Upper lobe of right lung (tissue), 1 donor: ENCODE measurements at regions not wholly inside any gene's neighbourhood (a gene's known extent, or its start where the extent isn't known, plus 50 kb on each side); places are given as distances from the start of the nearest gene placed in this dataset.

Source experiments
- ATAC-seq: fragments of 200-7000 bp; cut with Tn5 transposase; one replicate; pipeline ENCODE4 v1.9.1; 2020; ENCODE audit warnings: mild to moderate bottlenecking, moderate library complexity
- DNase-seq: peaks from one replicate; pipeline ENCODE4 v3.0.0-alpha.2; 2020
- H3K27ac ChIP-seq: fragments of 200-600 bp; one replicate; pipeline ENCODE4 v1.8.0; 2022
- H3K27me3 ChIP-seq: fragments of 200-600 bp; one replicate; pipeline ENCODE4 v1.8.0; 2022; ENCODE audit warnings: mild to moderate bottlenecking
- H3K36me3 ChIP-seq: fragments of 200-600 bp; one replicate; pipeline ENCODE4 v1.8.0; 2022
- H3K4me1 ChIP-seq: fragments of 200-600 bp; one replicate; pipeline ENCODE4 v1.8.0; 2022
- H3K4me3 ChIP-seq: fragments of 200-600 bp; one replicate; pipeline ENCODE4 v1.8.0; 2022; ENCODE audit warnings: mild to moderate bottlenecking
- H3K9me3 ChIP-seq: fragments of 200-600 bp; one replicate; pipeline ENCODE4 v1.8.0; 2022
- intact Hi-C: fragments of 100-400 bp; cut with DNase I; formaldehyde crosslinking; loops from one replicate; pipeline ENCODE4 v1.11.0; 2022
- TF ChIP-seq, protein P1 (sequence below): fragments of 200-600 bp; IDR thresholded peaks from one replicate; pipeline ENCODE4 v1.8.0; 2022; ENCODE audit warnings: antibody characterized with exemption
- donor health status: DM: no; HTN: yes; CAD: no; lungs with severe emphysema.

DNA sequence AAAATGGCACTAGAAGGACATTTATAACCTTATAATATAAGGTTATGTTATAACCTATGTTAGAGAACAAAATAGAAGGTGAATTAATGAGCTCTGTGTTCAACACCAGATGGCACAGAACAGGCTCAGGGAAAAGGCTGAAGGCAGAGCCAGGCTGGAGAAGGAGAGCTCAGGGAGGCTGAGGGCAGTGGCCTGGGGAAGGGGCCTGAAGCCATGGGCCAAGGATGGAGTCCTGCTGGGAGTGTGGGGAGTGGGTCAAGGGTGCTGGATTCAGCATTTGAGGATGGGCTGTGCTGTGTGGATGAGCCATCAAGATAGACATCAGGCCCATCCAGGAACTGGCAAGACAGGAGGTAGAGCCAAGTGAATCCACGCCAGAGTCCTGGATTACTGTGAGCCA is 218.8 kb downstream of the ZNF248 start:
- H3K4me3 ChIP-seq, result no peak overlapping the region
- intact Hi-C loops, result no loop called here
- H3K27me3 ChIP-seq, result no peaks in the 10 kb centered on the region
- no peak overlapping the region for H3K27ac ChIP-seq
- H3K36me3 ChIP-seq, result no peaks in the 10 kb centered on the region
- TF ChIP-seq, protein P1, sequence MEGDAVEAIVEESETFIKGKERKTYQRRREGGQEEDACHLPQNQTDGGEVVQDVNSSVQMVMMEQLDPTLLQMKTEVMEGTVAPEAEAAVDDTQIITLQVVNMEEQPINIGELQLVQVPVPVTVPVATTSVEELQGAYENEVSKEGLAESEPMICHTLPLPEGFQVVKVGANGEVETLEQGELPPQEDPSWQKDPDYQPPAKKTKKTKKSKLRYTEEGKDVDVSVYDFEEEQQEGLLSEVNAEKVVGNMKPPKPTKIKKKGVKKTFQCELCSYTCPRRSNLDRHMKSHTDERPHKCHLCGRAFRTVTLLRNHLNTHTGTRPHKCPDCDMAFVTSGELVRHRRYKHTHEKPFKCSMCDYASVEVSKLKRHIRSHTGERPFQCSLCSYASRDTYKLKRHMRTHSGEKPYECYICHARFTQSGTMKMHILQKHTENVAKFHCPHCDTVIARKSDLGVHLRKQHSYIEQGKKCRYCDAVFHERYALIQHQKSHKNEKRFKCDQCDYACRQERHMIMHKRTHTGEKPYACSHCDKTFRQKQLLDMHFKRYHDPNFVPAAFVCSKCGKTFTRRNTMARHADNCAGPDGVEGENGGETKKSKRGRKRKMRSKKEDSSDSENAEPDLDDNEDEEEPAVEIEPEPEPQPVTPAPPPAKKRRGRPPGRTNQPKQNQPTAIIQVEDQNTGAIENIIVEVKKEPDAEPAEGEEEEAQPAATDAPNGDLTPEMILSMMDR, result no peak
- DNase-seq, result no peak
- no peaks in the 10 kb centered on the region for H3K4me1 ChIP-seq
- peaks cover 4% of the 10 kb centered on the region for H3K9me3 ChIP-seq
- no peak for ATAC-seq

GRCh38 chr10:37634351-37634880 is 223.0 kb downstream of the ZNF248 start:
- Histone ChIP-seq H3K4me3 (no peak overlapping the region), H3K27ac (no peak overlapping the region), H3K36me3 (no peaks in the 10 kb centered on the region), H3K9me3 (peaks cover 4% of the 10 kb centered on the region), H3K27me3 (no peaks in the 10 kb centered on the region), H3K4me1 (no peaks in the 10 kb centered on the region)
- ATAC-seq, result peak; percentile 31
- no peak for DNase-seq
- intact Hi-C loops, result no loop called here
- TF ChIP-seq, protein P1, result no peak

DNA sequence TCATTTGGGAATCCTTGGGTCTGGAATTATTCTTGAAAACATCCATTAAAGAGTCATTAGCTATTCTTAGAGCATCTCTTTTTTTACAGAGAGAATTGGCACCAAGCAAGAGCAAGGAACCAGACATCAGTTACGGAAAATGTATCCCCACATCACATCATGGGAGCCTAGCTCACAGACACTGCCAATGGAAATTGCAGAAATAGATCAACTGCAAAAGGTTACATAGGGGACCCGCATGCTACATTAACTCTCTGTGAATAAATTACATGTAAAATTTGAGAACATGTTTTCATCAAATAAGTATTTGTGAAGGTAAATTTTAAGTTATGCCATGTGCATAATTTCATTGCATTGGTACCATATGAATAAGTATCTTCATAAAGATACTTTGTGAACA is 224.8 kb downstream of the ZNF248 start:
- intact Hi-C loops, result no loop called here
- Histone ChIP-seq H3K27ac (no peak overlapping the region), H3K4me3 (no peak overlapping the region), H3K4me1 (no peaks in the 10 kb centered on the region), H3K27me3 (no peaks in the 10 kb centered on the region), H3K9me3 (peaks cover 4% of the 10 kb centered on the region), H3K36me3 (no peaks in the 10 kb centered on the region)
- DNase-seq, result no peak
- ATAC-seq, result no peak
- TF ChIP-seq, protein P1, result no peak

DNA sequence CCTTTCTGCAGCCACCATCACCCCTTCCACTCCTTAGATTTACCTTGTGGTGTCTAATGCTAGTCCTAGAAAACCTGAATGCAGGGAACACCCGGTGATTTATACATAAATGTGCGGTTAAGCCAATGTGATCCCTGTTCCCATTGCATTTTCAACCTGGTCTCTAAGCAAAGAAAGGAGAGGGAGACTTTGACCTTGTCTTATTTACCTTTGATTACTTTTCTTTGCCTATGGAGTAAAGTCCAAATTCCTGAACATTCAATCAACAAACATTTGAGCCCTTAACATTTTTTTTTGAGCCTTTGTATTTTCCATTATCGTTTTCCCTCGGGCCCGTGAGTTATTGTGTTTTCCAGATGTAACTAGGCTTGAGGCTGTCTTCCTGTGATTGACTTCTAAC is 233.9 kb downstream of the ZNF248 start:
- Histone ChIP-seq H3K36me3 (no peaks in the 10 kb centered on the region), H3K4me1 (no peaks in the 10 kb centered on the region), H3K27me3 (no peaks in the 10 kb centered on the region), H3K4me3 (no peak overlapping the region), H3K27ac (no peak overlapping the region), H3K9me3 (no peaks in the 10 kb centered on the region)
- ATAC-seq (no peak), DNase-seq (no peak)
- intact Hi-C loops, result no loop called here
- TF ChIP-seq, protein P1, result no peak

DNA sequence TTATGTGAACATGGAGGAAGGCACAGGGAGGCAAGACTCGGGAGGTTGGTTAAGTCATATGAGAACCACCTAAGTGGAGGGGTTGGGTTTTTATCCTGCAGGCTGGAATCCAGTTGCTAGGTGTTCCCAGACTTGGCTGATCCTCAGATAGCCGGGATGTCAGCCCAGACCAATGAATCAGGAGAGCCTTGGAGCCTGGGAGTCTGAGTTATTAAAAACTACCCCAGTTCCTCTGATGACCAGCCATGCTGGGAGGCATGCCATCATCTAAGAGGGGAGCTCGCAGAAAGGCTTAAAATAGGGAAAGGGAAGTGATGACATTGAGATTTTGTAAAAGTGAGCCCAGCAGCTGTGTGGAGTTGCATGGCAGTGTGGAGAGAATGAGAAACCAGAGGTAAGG is 238.1 kb downstream of the ZNF248 start:
- Histone ChIP-seq H3K4me3 (no peak overlapping the region), H3K36me3 (no peaks in the 10 kb centered on the region), H3K4me1 (no peaks in the 10 kb centered on the region), H3K9me3 (no peaks in the 10 kb centered on the region), H3K27me3 (no peaks in the 10 kb centered on the region), H3K27ac (no peak overlapping the region)
- TF ChIP-seq, protein P1, result no peak
- ATAC-seq (no peak), DNase-seq (no peak)
- intact Hi-C loops, result no loop called here

GRCh38 chr10:37588299-37588698 is 269.1 kb downstream of the ZNF248 start:
- TF ChIP-seq, protein P1, result no peak
- no peaks in the 10 kb centered on the region for H3K36me3 ChIP-seq
- no peaks in the 10 kb centered on the region for H3K4me1 ChIP-seq
- H3K4me3 ChIP-seq, result no peak overlapping the region
- no peak for DNase-seq
- intact Hi-C loops, result no loop called here
- H3K27me3 ChIP-seq, result no peaks in the 10 kb centered on the region
- H3K27ac ChIP-seq, result no peak overlapping the region
- ATAC-seq, result peak; percentile 37
- no peaks in the 10 kb centered on the region for H3K9me3 ChIP-seq
